Suprapubic skin (tissue), 4 donors: ENCODE measurements at regions not wholly inside any gene's neighbourhood (a gene's known extent, or its start where the extent isn't known, plus 50 kb on each side); places are given as distances from the start of the nearest gene placed in this dataset.

Experiments used
- DNase-seq, 2 donors: peaks; one replicate each; pipeline ENCODE4 v3.0.0-alpha.2; 2019; ENCODE audit warnings: low spot score in 2 of 2
- H3K27ac ChIP-seq: fragments of 200-600 bp; sonication (generic); one replicate; pipeline ENCODE4 v1.5.1; 2019
- H3K27me3 ChIP-seq: fragments of 200-600 bp; sonication (generic); one replicate; pipeline ENCODE4 v1.5.1; 2019
- H3K36me3 ChIP-seq: fragments of 200-600 bp; sonication (generic); one replicate; pipeline ENCODE4 v1.5.1; 2019
- H3K4me1 ChIP-seq: fragments of 200-600 bp; sonication (generic); one replicate; pipeline ENCODE4 v1.5.1; 2019
- H3K4me3 ChIP-seq: fragments of 200-600 bp; sonication (generic); one replicate; pipeline ENCODE4 v1.5.1; 2019; ENCODE audit warnings: mild to moderate bottlenecking
- H3K9me3 ChIP-seq: fragments of 200-600 bp; sonication (generic); one replicate; pipeline ENCODE4 v1.5.1; 2019
- EP300 ChIP-seq: sonication (generic); formaldehyde crosslinking; IDR thresholded peaks from one replicate; pipeline ENCODE4 v1.6.1; 2017; ENCODE audit warnings: antibody characterized with exemption
- POLR2A ChIP-seq, 2 donors: fragments of 450-650 bp; IDR thresholded peaks; one replicate each; pipeline ENCODE4 v1.6.1; 2017; ENCODE audit warnings: antibody characterized with exemption in 2 of 2, mild to moderate bottlenecking in 2 of 2, moderate library complexity in 2 of 2
- POLR2AphosphoS5 ChIP-seq, 3 donors: sonication (generic); formaldehyde crosslinking; IDR thresholded peaks; one replicate each; pipeline ENCODE4 v1.6.1; 2017; ENCODE audit warnings: antibody characterized with exemption in 3 of 3
- WGBS: methylation state at CpG from one replicate; pipeline ENCODE4 v1.1.5; 2018; 5-methylcytosine and 5-hydroxymethylcytosine counted together
- TF ChIP-seq, protein P1 (sequence below), 2 donors: fragments of 200-600 bp in 1 of 2; fragments of 450-650 bp in 1 of 2; sonication (generic) in 1 of 2; IDR thresholded peaks; one replicate each; pipeline ENCODE4 v1.5.1; 2016 to 2019; ENCODE audit warnings: antibody characterized with exemption in 2 of 2, mild to moderate bottlenecking in 1 of 2, moderate library complexity in 1 of 2

DNA sequence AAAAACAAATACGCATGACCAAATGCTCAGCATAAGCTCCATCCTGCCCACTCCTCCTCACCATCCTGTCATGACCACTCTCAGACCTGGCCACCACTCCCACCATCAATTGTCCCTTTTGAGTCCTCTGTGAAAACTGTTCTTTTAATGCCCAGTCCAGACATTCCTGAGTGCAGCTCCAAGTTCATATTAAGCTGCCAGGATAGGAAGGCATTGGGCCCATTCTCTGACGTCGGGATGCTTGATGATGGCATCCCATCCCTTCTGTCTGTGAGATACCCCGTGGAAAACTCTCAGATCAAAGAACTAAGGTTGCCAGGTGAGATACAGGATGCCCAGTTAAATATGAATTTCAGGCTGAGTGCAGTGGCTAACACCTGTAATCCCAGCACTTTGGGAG, 89.9 kb upstream of the KIF5B start:
- WGBS: 86% methylated on average over 4 of the region's 4 CpGs
- Histone ChIP-seq H3K36me3 (no peaks in the 10 kb centered on the region), H3K4me3 (no peak overlapping the region), H3K4me1 (peaks cover 32% of the 10 kb centered on the region), H3K27ac (no peak overlapping the region), H3K27me3 (no peaks in the 10 kb centered on the region), H3K9me3 (no peaks in the 10 kb centered on the region)
- no peak for DNase-seq
- TF ChIP-seq EP300 (no peak), POLR2AphosphoS5 (IDR thresholded peaks at IDR 0.05) (no peak), POLR2A (IDR thresholded peaks at IDR 0.05) (no peak)
- TF ChIP-seq, protein P1, sequence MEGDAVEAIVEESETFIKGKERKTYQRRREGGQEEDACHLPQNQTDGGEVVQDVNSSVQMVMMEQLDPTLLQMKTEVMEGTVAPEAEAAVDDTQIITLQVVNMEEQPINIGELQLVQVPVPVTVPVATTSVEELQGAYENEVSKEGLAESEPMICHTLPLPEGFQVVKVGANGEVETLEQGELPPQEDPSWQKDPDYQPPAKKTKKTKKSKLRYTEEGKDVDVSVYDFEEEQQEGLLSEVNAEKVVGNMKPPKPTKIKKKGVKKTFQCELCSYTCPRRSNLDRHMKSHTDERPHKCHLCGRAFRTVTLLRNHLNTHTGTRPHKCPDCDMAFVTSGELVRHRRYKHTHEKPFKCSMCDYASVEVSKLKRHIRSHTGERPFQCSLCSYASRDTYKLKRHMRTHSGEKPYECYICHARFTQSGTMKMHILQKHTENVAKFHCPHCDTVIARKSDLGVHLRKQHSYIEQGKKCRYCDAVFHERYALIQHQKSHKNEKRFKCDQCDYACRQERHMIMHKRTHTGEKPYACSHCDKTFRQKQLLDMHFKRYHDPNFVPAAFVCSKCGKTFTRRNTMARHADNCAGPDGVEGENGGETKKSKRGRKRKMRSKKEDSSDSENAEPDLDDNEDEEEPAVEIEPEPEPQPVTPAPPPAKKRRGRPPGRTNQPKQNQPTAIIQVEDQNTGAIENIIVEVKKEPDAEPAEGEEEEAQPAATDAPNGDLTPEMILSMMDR (IDR thresholded peaks at IDR 0.05): no peak

DNA sequence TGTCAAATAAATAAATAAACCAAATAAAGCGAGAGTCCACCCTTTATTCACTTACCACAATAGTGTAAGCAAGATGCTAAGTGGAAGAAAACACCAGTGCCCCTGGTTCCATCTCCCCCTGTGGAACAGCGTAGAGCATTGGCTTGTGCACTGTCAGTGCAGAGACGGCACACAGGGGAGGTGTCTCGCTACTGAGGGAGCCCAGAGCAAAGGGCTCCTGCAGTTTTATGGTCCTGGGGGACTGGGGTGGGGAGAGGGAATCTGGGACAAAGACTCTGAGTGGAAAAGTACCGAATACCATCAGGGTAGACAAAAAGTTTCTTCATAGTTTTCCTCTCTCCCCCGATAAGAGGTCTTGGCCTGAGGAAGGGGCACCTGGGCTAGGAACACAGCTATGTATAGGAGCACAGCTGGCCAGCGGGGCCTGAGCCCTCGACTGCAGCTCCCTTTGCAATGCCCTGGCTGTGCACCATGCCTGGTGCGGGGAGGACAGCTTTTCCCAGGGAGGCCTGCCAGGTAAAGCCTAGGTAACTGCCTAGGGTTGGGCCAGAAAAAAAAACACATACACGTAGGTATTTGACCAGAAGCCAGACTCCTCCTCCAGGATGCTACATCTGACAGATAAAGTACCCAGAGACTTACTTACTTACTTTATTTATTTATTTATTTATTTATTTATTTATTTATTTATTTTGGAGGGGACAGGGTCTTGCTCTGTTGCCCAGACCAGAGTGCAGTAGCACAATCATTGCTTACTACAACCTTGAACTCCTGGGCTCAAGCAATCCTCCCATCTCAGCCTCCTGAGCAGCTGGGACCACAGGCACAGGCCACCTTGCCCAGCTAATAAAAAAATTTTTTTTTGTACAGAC, 88.8 kb upstream of the KIF5B start:
- H3K4me1 ChIP-seq: peaks cover 41% of the 10 kb centered on the region
- H3K4me3 ChIP-seq: no peak overlapping the region
- no peak for DNase-seq
- no peak overlapping the region for H3K27ac ChIP-seq
- H3K36me3 ChIP-seq: no peaks in the 10 kb centered on the region
- H3K9me3 ChIP-seq: no peaks in the 10 kb centered on the region
- 69% methylated on average over 10 of the region's 10 CpGs for WGBS
- no peak for TF ChIP-seq POLR2A (IDR thresholded peaks at IDR 0.05)
- TF ChIP-seq, protein P1 (IDR thresholded peaks at IDR 0.05): no peak
- no peak for TF ChIP-seq EP300
- TF ChIP-seq POLR2AphosphoS5 (IDR thresholded peaks at IDR 0.05): no peak
- no peaks in the 10 kb centered on the region for H3K27me3 ChIP-seq

DNA sequence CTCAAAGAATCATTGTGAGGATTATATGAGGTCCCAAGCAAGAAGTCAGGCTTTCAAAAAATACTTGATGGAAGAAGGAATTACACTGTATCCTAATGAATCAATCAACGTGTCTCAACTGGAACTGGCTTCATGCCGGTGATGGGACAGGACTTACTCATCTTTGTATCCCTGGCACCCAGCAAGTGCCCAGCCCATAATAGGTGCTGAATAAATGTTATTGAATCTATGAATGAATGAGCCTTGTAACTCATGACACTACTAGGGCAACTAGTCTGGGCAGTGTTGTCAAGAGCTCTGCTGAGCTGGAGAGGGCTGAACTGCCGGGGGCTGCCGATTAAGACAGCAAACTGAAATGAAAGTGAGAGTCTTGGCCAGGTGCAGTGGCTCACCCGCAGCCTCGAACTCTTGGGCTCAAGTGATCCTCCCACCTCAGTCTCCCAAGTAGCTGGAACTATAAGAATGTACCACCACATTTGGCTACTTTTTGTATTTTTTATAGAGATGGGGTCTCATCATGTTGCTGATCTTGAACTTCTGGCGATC, 87.2 kb upstream of the KIF5B start:
- TF ChIP-seq POLR2AphosphoS5 (IDR thresholded peaks at IDR 0.05): no peak
- TF ChIP-seq, protein P1 (IDR thresholded peaks at IDR 0.05): no peak
- TF ChIP-seq POLR2A (IDR thresholded peaks at IDR 0.05): no peak
- TF ChIP-seq EP300: no peak
- DNase-seq: no peak
- no peaks in the 10 kb centered on the region for H3K36me3 ChIP-seq
- no peaks in the 10 kb centered on the region for H3K27me3 ChIP-seq
- H3K4me1 ChIP-seq: peaks cover 47% of the 10 kb centered on the region
- WGBS: 50% methylated on average over 7 of the region's 7 CpGs
- no peak overlapping the region for H3K27ac ChIP-seq
- no peaks in the 10 kb centered on the region for H3K9me3 ChIP-seq
- H3K4me3 ChIP-seq: no peak overlapping the region

DNA sequence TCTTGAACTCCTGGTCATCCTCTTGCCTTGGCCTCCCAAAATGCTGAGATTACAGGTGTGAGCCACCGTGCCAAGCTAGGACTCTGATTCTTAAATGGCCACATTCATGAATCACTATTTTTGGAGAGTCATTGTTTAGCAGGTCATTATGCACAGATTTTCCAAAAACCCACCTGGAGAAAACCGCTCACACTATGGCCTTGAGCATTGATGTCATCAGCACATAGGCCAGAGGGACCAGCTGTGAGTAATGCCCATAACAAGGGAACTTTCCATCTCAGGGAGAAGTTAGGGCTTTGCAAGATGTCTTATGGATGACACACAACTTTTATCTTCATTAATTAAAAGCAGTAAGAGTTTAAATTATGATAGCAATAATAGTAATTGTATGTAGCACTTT, 86.4 kb upstream of the KIF5B start:
- Histone ChIP-seq H3K4me1 (peaks cover 47% of the 10 kb centered on the region), H3K27me3 (no peaks in the 10 kb centered on the region), H3K9me3 (no peaks in the 10 kb centered on the region), H3K27ac (peak overlapping the region; percentile 34), H3K4me3 (no peak overlapping the region), H3K36me3 (no peaks in the 10 kb centered on the region)
- no peak for DNase-seq
- no peak for TF ChIP-seq POLR2A (IDR thresholded peaks at IDR 0.05)
- no peak for TF ChIP-seq POLR2AphosphoS5 (IDR thresholded peaks at IDR 0.05)
- TF ChIP-seq, protein P1 (IDR thresholded peaks at IDR 0.05): no peak
- TF ChIP-seq EP300: no peak
- 100% methylated on average over 2 of the region's 2 CpGs for WGBS

DNA sequence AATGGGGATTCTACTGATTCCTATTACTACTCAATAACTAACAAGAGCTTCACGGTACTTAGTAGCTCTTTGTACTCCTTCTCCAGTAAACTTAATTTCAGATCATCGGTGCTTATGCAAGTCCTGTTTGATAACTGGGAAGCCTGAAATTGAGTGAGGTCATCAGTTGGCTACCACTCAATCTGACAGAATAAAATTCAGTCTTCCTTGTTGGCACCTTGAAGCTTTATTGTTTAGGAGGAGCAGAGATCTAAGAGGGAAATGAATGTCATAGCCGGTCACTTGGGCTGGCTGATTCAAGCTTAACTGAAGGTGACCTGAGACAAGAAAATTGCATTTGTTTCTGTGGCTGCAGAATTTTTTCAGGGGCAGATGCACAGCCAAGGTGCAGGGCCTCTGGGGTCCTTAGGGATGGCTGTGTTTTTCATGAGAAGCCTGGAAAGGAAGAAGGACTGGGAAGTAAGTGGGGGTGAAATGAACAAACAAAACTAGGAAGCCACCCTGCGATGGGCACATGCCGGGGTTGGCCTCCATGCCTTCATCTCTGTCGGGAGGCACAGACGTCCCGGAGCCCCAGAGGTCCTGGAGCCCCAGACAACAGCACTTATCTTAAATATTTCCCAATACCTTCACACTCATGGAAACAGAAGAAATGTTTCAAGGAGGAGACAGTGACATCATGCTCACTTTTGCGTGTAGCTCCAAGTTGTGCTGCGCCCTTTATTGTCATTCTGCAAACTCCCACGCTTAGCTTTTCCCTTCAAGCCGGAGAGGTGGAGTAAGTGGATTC, 85.0 kb upstream of the KIF5B start:
- Histone ChIP-seq H3K9me3 (no peaks in the 10 kb centered on the region), H3K4me1 (peaks cover 47% of the 10 kb centered on the region), H3K27ac (peak overlapping the region; percentile 73), H3K27me3 (no peaks in the 10 kb centered on the region), H3K4me3 (no peak overlapping the region), H3K36me3 (no peaks in the 10 kb centered on the region)
- 51% methylated on average over 12 of the region's 12 CpGs for WGBS
- TF ChIP-seq EP300 (no peak), POLR2A (IDR thresholded peaks at IDR 0.05) (no peak), POLR2AphosphoS5 (IDR thresholded peaks at IDR 0.05) (no peak)
- TF ChIP-seq, protein P1 (IDR thresholded peaks at IDR 0.05): no peak
- no peak for DNase-seq
